ENCODE measurements at regions not wholly inside any gene's neighbourhood (a gene's known extent, or its start where the extent isn't known, plus 50 kb on each side); places are given as distances from the start of the nearest gene placed in this dataset.
"Not testable (repeated sequence)": the region's sequence is repeated elsewhere in the genome, so short reads cannot be mapped to it uniquely, and the experiment has no call there.

DNA sequence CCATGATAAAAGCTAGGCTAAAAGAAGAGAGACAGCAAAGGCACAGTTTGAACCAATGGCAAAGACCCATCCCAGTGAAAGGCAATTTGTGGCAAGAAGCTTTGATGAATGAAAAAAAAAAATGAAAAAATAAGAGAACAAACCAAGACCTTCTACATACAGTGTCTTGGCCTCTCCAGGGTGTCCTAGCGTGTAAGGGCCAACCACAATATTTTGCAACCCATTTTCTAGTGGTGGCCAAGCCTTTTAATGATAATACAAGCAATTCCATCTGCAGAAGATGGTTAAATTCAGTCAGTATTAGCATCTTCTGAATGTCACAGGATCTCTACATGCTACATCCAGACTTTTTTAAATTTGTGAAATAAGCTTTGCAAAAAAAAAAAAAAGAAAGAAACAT is 270.4 kb downstream of the LRATD1 start:
- Histone ChIP-seq H3K4me2 (ENCODE audit: extremely low read depth, insufficient read depth, low read length) (no peak overlapping the region), H2AFZ (ENCODE audit: low read length) (no peak overlapping the region), H3K36me3 (ENCODE audit: control insufficient read depth, insufficient read depth, low read length) (no peaks in the 10 kb centered on the region), H4K20me1 (ENCODE audit: control insufficient read depth, extremely low read depth, insufficient read depth, low read length) (no peaks in the 10 kb centered on the region), H3K9me3 (ENCODE audit: control insufficient read depth, insufficient read depth, low read depth, low read length) (no peaks in the 10 kb centered on the region), H3K4me3 (replicated peaks in 1 of 4; ENCODE audit: control extremely low read depth in 1 of 4, insufficient read depth in 1 of 4, low read depth in 3 of 4, low read length in 4 of 4) (no peak overlapping the region), H3K27ac (ENCODE audit: insufficient read depth, low read length) (no peak overlapping the region), H3K27me3 (ENCODE audit: control insufficient read depth, insufficient read depth, low read length) (no peaks in the 10 kb centered on the region), H3K4me1 (ENCODE audit: control insufficient read depth, extremely low read depth, insufficient read depth, low read length) (no peaks in the 10 kb centered on the region), H3K79me2 (ENCODE audit: control insufficient read depth, insufficient read depth, low read length) (no peaks in the 10 kb centered on the region), H3K9ac (ENCODE audit: insufficient read depth, low read length) (no peak overlapping the region)
- DNase-seq (ENCODE audit: low read depth in 2 of 2): no peak
- no peak for TF ChIP-seq EZH2 (IDR thresholded peaks at IDR 0.05; ENCODE audit: low read length, missing control alignments)
- TF ChIP-seq, protein P1, sequence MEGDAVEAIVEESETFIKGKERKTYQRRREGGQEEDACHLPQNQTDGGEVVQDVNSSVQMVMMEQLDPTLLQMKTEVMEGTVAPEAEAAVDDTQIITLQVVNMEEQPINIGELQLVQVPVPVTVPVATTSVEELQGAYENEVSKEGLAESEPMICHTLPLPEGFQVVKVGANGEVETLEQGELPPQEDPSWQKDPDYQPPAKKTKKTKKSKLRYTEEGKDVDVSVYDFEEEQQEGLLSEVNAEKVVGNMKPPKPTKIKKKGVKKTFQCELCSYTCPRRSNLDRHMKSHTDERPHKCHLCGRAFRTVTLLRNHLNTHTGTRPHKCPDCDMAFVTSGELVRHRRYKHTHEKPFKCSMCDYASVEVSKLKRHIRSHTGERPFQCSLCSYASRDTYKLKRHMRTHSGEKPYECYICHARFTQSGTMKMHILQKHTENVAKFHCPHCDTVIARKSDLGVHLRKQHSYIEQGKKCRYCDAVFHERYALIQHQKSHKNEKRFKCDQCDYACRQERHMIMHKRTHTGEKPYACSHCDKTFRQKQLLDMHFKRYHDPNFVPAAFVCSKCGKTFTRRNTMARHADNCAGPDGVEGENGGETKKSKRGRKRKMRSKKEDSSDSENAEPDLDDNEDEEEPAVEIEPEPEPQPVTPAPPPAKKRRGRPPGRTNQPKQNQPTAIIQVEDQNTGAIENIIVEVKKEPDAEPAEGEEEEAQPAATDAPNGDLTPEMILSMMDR (conservative IDR thresholded peaks at IDR 0.05 in 1 of 2, IDR thresholded peaks at IDR 0.05 in 1 of 2; ENCODE audit: low read depth in 1 of 2, low read length in 2 of 2): no peak

DNA sequence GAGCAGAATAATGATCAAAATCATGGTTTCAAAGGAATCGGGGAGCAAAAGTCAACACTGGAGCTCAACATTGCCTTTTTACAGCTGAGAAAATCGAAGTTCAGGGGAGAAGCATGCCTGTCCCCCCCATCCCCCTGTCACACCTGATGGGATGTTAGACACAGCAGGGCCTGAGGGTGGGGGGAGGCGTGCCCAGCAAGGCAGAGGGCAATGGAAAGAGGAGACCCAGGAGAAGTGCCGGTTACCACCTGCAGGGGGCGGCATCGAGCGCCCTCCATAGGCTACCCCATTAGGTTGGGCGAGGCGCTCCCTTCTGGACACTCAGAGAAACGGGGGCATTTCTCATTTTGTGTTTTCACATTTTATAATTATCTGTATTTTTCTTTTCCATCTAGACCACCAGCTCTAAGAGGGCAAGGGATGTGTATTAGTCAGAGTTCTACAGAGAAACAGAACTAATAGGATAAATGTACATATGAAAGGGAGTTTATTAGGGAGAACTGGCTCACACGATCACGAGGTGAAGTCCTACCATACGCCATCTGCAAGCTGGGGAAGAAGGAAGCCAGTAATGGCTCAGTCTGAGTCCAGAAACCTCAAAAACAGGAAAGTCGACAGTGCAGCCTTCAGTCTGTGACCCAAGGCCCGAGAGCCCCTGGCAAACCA is 271.3 kb downstream of the LRATD1 start:
- Histone ChIP-seq H4K20me1 (ENCODE audit: control insufficient read depth, extremely low read depth, insufficient read depth, low read length) (no peaks in the 10 kb centered on the region), H2AFZ (ENCODE audit: low read length) (no peak overlapping the region), H3K4me1 (ENCODE audit: control insufficient read depth, extremely low read depth, insufficient read depth, low read length) (no peaks in the 10 kb centered on the region), H3K79me2 (ENCODE audit: control insufficient read depth, insufficient read depth, low read length) (no peaks in the 10 kb centered on the region), H3K9me3 (ENCODE audit: control insufficient read depth, insufficient read depth, low read depth, low read length) (no peaks in the 10 kb centered on the region), H3K27me3 (ENCODE audit: control insufficient read depth, insufficient read depth, low read length) (no peaks in the 10 kb centered on the region), H3K27ac (ENCODE audit: insufficient read depth, low read length) (no peak overlapping the region), H3K36me3 (ENCODE audit: control insufficient read depth, insufficient read depth, low read length) (no peaks in the 10 kb centered on the region), H3K9ac (ENCODE audit: insufficient read depth, low read length) (no peak overlapping the region), H3K4me3 (replicated peaks in 1 of 4; ENCODE audit: control extremely low read depth in 1 of 4, insufficient read depth in 1 of 4, low read depth in 3 of 4, low read length in 4 of 4) (no peak overlapping the region), H3K4me2 (ENCODE audit: extremely low read depth, insufficient read depth, low read length) (no peak overlapping the region)
- TF ChIP-seq EZH2 (IDR thresholded peaks at IDR 0.05; ENCODE audit: low read length, missing control alignments): no peak
- TF ChIP-seq, protein P1 (conservative IDR thresholded peaks at IDR 0.05 in 1 of 2, IDR thresholded peaks at IDR 0.05 in 1 of 2; ENCODE audit: low read depth in 1 of 2, low read length in 2 of 2): peak; percentile 22 to 26
- DNase-seq (ENCODE audit: low read depth in 2 of 2): no peak

DNA sequence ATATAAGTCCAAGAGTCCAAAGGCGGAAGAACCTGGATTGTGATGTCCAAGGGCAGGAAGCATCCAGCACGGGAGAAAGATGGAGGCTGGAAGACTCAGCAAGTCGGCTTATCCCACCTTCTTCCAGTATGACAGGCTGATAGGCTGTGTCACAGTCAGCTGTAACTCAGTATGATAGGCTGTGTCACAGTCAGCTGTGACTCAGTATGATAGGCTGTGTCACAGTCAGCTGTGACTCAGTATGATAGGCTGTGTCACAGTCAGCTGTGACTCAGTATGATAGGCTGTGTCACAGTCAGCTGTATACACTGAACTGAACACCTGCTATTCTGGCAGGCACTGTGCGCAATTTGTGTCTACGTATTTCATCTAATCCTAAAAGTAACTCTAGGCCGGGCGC is 271.9 kb downstream of the LRATD1 start:
- not testable (repeated sequence) for H3K27me3 ChIP-seq (ENCODE audit: control insufficient read depth, insufficient read depth, low read length); H3K27ac ChIP-seq (ENCODE audit: insufficient read depth, low read length); H4K20me1 ChIP-seq (ENCODE audit: control insufficient read depth, extremely low read depth, insufficient read depth, low read length); H3K4me3 ChIP-seq (replicated peaks in 1 of 4; ENCODE audit: control extremely low read depth in 1 of 4, insufficient read depth in 1 of 4, low read depth in 3 of 4, low read length in 4 of 4); H3K4me2 ChIP-seq (ENCODE audit: extremely low read depth, insufficient read depth, low read length); H3K36me3 ChIP-seq (ENCODE audit: control insufficient read depth, insufficient read depth, low read length); DNase-seq (ENCODE audit: low read depth in 2 of 2); H2AFZ ChIP-seq (ENCODE audit: low read length); H3K79me2 ChIP-seq (ENCODE audit: control insufficient read depth, insufficient read depth, low read length); H3K4me1 ChIP-seq (ENCODE audit: control insufficient read depth, extremely low read depth, insufficient read depth, low read length); H3K9me3 ChIP-seq (ENCODE audit: control insufficient read depth, insufficient read depth, low read depth, low read length); H3K9ac ChIP-seq (ENCODE audit: insufficient read depth, low read length)
